ENCODE measurements at regions not wholly inside any gene's neighbourhood (a gene's known extent, or its start where the extent isn't known, plus 50 kb on each side); places are given as distances from the start of the nearest gene placed in this dataset.
A peak's percentile ranks its signal among the peaks of the same experiment; 100 is the strongest.

- peaks cover 10 to 29% of the 10 kb centered on the region in 2 donors for H3K27me3 Mint-ChIP-seq
- no peak for ATAC-seq
- peaks cover 3% of the 10 kb centered on the region for H3K9me3 Mint-ChIP-seq
- no peaks in the 10 kb centered on the region for H3K4me1 Mint-ChIP-seq (ENCODE audit: low read depth in 2 of 2)
- H3K36me3 Mint-ChIP-seq = no peaks in the 10 kb centered on the region
- no peak overlapping the region for H3K27ac Mint-ChIP-seq
- H3K4me3 Mint-ChIP-seq = no peak overlapping the region
- no peak for DNase-seq (ENCODE audit: low spot score)
Measured at GRCh38 chr16:51049678-51050376, 101.2 kb downstream of the SALL1 start.

- H3K4me3 Mint-ChIP-seq = no peak overlapping the region
- H3K4me1 Mint-ChIP-seq (ENCODE audit: low read depth in 2 of 2) = no peaks in the 10 kb centered on the region
- peaks cover 10 to 24% of the 10 kb centered on the region in 2 donors for H3K27me3 Mint-ChIP-seq
- DNase-seq (ENCODE audit: low spot score) (no peak), ATAC-seq (no peak)
- H3K36me3 Mint-ChIP-seq = no peaks in the 10 kb centered on the region
- H3K9me3 Mint-ChIP-seq = peaks cover 3% of the 10 kb centered on the region
- no peak overlapping the region for H3K27ac Mint-ChIP-seq
Measured at GRCh38 chr16:51049276-51049675, 101.8 kb downstream of the SALL1 start.

GRCh38 chr16:51048544-51048943 is 102.5 kb downstream of the SALL1 start:
- Mint-ChIP-seq H3K9me3 (no peaks in the 10 kb centered on the region), H3K36me3 (no peaks in the 10 kb centered on the region), H3K4me1 (ENCODE audit: low read depth in 2 of 2) (no peaks in the 10 kb centered on the region), H3K27ac (no peak overlapping the region), H3K27me3 (peaks cover 10 to 23% of the 10 kb centered on the region in 2 donors), H3K4me3 (no peak overlapping the region)
- no peak for ATAC-seq
- no peak for DNase-seq (ENCODE audit: low spot score)

GRCh38 chr16:51045794-51046193 is 105.3 kb downstream of the SALL1 start:
- no peak for ATAC-seq
- H3K27ac Mint-ChIP-seq = no peak overlapping the region
- H3K27me3 Mint-ChIP-seq = peaks cover 5 to 15% of the 10 kb centered on the region in 2 donors
- H3K36me3 Mint-ChIP-seq = no peaks in the 10 kb centered on the region
- H3K4me1 Mint-ChIP-seq (ENCODE audit: low read depth in 2 of 2) = no peaks in the 10 kb centered on the region
- no peaks in the 10 kb centered on the region for H3K9me3 Mint-ChIP-seq
- no peak overlapping the region for H3K4me3 Mint-ChIP-seq
- DNase-seq (ENCODE audit: low spot score) = no peak

GRCh38 chr16:51045186-51045585 is 105.9 kb downstream of the SALL1 start:
- Mint-ChIP-seq H3K4me1 (ENCODE audit: low read depth in 2 of 2) (no peaks in the 10 kb centered on the region), H3K4me3 (no peak overlapping the region), H3K27me3 (peaks cover 5 to 15% of the 10 kb centered on the region in 2 donors), H3K9me3 (no peaks in the 10 kb centered on the region), H3K27ac (no peak overlapping the region), H3K36me3 (no peaks in the 10 kb centered on the region)
- DNase-seq (ENCODE audit: low spot score) (no peak), ATAC-seq (no peak)

GRCh38 chr16:51041546-51041945 is 109.5 kb downstream of the SALL1 start:
- ATAC-seq (no peak), DNase-seq (ENCODE audit: low spot score) (no peak)
- H3K4me1 Mint-ChIP-seq (ENCODE audit: low read depth in 2 of 2) = no peaks in the 10 kb centered on the region
- H3K27ac Mint-ChIP-seq = no peak overlapping the region
- H3K36me3 Mint-ChIP-seq = no peaks in the 10 kb centered on the region
- no peak overlapping the region for H3K4me3 Mint-ChIP-seq
- H3K27me3 Mint-ChIP-seq = peaks cover 0 to 10% of the 10 kb centered on the region in 2 donors
- no peaks in the 10 kb centered on the region for H3K9me3 Mint-ChIP-seq

- no peak overlapping the region for H3K4me3 Mint-ChIP-seq
- no peaks in the 10 kb centered on the region for H3K9me3 Mint-ChIP-seq
- DNase-seq (ENCODE audit: low spot score) = no peak
- peaks cover 0 to 10% of the 10 kb centered on the region in 2 donors for H3K27me3 Mint-ChIP-seq
- no peaks in the 10 kb centered on the region for H3K36me3 Mint-ChIP-seq
- H3K27ac Mint-ChIP-seq = no peak overlapping the region
- no peaks in the 10 kb centered on the region for H3K4me1 Mint-ChIP-seq (ENCODE audit: low read depth in 2 of 2)
- no peak for ATAC-seq
Measured at GRCh38 chr16:51040637-51041036, 110.4 kb downstream of the SALL1 start.

- no peak for ATAC-seq
- no peaks in the 10 kb centered on the region for H3K9me3 Mint-ChIP-seq
- no peak overlapping the region for H3K27ac Mint-ChIP-seq
Measured at GRCh38 chr16:51039638-51040331, 111.3 kb downstream of the SALL1 start.

GRCh38 chr16:51035711-51036110 is 115.4 kb downstream of the SALL1 start:
- ATAC-seq (no peak), DNase-seq (ENCODE audit: low spot score) (no peak)
- no peaks in the 10 kb centered on the region for H3K4me1 Mint-ChIP-seq (ENCODE audit: low read depth in 2 of 2)
- H3K36me3 Mint-ChIP-seq = no peaks in the 10 kb centered on the region
- H3K27me3 Mint-ChIP-seq = peaks cover 3 to 23% of the 10 kb centered on the region in 2 donors
- no peak overlapping the region for H3K27ac Mint-ChIP-seq
- H3K4me3 Mint-ChIP-seq = no peak overlapping the region
- no peaks in the 10 kb centered on the region for H3K9me3 Mint-ChIP-seq

More at GRCh38 chr16:51039638-51040331, 111.3 kb downstream of the SALL1 start:
- no peaks in the 10 kb centered on the region for H3K36me3 Mint-ChIP-seq
- H3K4me3 Mint-ChIP-seq = no peak overlapping the region
- H3K4me1 Mint-ChIP-seq (ENCODE audit: low read depth in 2 of 2) = no peaks in the 10 kb centered on the region
- peaks cover 0 to 10% of the 10 kb centered on the region in 2 donors for H3K27me3 Mint-ChIP-seq
- no peak for DNase-seq (ENCODE audit: low spot score)

GRCh38 chr16:51035110-51035498 is 116.0 kb downstream of the SALL1 start:
- H3K4me3 Mint-ChIP-seq = no peak overlapping the region
- DNase-seq (ENCODE audit: low spot score) (no peak), ATAC-seq (no peak)
- H3K27ac Mint-ChIP-seq = no peak overlapping the region
- H3K36me3 Mint-ChIP-seq = no peaks in the 10 kb centered on the region
- H3K9me3 Mint-ChIP-seq = no peaks in the 10 kb centered on the region
- H3K27me3 Mint-ChIP-seq = peaks cover 3 to 23% of the 10 kb centered on the region in 2 donors
- no peaks in the 10 kb centered on the region for H3K4me1 Mint-ChIP-seq (ENCODE audit: low read depth in 2 of 2)

- Mint-ChIP-seq H3K4me3 (no peak overlapping the region), H3K27me3 (peaks cover 3 to 21% of the 10 kb centered on the region in 2 donors), H3K27ac (no peak overlapping the region), H3K9me3 (no peaks in the 10 kb centered on the region), H3K4me1 (ENCODE audit: low read depth in 2 of 2) (no peaks in the 10 kb centered on the region), H3K36me3 (no peaks in the 10 kb centered on the region)
- no peak for DNase-seq (ENCODE audit: low spot score)
- ATAC-seq = no peak
Measured at GRCh38 chr16:51034481-51035109, 116.5 kb downstream of the SALL1 start.

GRCh38 chr16:51031598-51031997 is 119.5 kb downstream of the SALL1 start:
- no peak for ATAC-seq
- Mint-ChIP-seq H3K4me3 (no peak overlapping the region), H3K36me3 (no peaks in the 10 kb centered on the region)

GRCh38 chr16:51030516-51030915 is 120.6 kb downstream of the SALL1 start:
- no peaks in the 10 kb centered on the region for H3K4me1 Mint-ChIP-seq (ENCODE audit: low read depth in 2 of 2)
- no peak overlapping the region for H3K27ac Mint-ChIP-seq
- no peaks in the 10 kb centered on the region for H3K36me3 Mint-ChIP-seq
- H3K27me3 Mint-ChIP-seq = peaks cover 18 to 24% of the 10 kb centered on the region in 2 donors
- peak in 1 of 2 donors; percentile 24 for ATAC-seq
- H3K4me3 Mint-ChIP-seq = no peak overlapping the region
- no peaks in the 10 kb centered on the region for H3K9me3 Mint-ChIP-seq
- DNase-seq (ENCODE audit: low spot score) = no peak

More at GRCh38 chr16:51031598-51031997, 119.5 kb downstream of the SALL1 start:
- no peaks in the 10 kb centered on the region for H3K9me3 Mint-ChIP-seq
- H3K4me1 Mint-ChIP-seq (ENCODE audit: low read depth in 2 of 2) = no peaks in the 10 kb centered on the region
- peaks cover 13 to 21% of the 10 kb centered on the region in 2 donors for H3K27me3 Mint-ChIP-seq
- no peak for DNase-seq (ENCODE audit: low spot score)
- no peak overlapping the region for H3K27ac Mint-ChIP-seq
